Smooth muscle cell (in vitro differentiated cells): ENCODE measurements at regions not wholly inside any gene's neighbourhood (a gene's known extent, or its start where the extent isn't known, plus 50 kb on each side); places are given as distances from the start of the nearest gene placed in this dataset.

Experiments
- DNase-seq: peaks from one replicate; lab custom pipeline; 2025; ENCODE audit not compliant: unreplicated experiment; lab: John Stamatoyannopoulos, UW
- H2AFZ ChIP-seq: fragments of 200-600 bp; sonication (generic); 2 replicates; pipeline ENCODE4 v1.6.0; 2016; ENCODE audit warnings: antibody characterized with exemption, low read depth, mild to moderate bottlenecking
- H3F3A ChIP-seq: fragments of 200-600 bp; sonication (generic); 2 replicates; pipeline ENCODE4 v1.6.0; 2017; ENCODE audit warnings: antibody characterized with exemption, low read depth
- H3K27ac ChIP-seq: fragments of 200-600 bp; sonication (generic); 2 replicates; pipeline ENCODE4 v1.5.1; 2016; ENCODE audit warnings: low read depth, mild to moderate bottlenecking
- H3K27me3 ChIP-seq: fragments of 200-600 bp; sonication (generic); 2 replicates; pipeline ENCODE4 v1.6.1; 2016; ENCODE audit warnings: low read depth, mild to moderate bottlenecking
- H3K36me3 ChIP-seq: fragments of 200-600 bp; sonication (generic); 2 replicates; pipeline ENCODE4 v1.5.1; 2016; ENCODE audit warnings: low read depth
- H3K4me1 ChIP-seq: fragments of 200-600 bp; sonication (generic); 2 replicates; pipeline ENCODE4 v1.5.1; 2016; ENCODE audit warnings: low read depth
- H3K4me2 ChIP-seq: fragments of 200-600 bp; sonication (generic); 2 replicates; pipeline ENCODE4 v1.6.0; 2016; ENCODE audit warnings: mild to moderate bottlenecking
- H3K4me3 ChIP-seq: fragments of 200-600 bp; sonication (generic); 2 replicates; pipeline ENCODE4 v1.5.1; 2016; ENCODE audit warnings: mild to moderate bottlenecking
- H3K79me2 ChIP-seq: fragments of 200-600 bp; sonication (generic); 2 replicates; pipeline ENCODE4 v1.6.0; 2016; ENCODE audit warnings: low read depth, mild to moderate bottlenecking
- H3K9ac ChIP-seq: fragments of 200-600 bp; sonication (generic); 2 replicates; pipeline ENCODE4 v1.6.0; 2016; ENCODE audit warnings: low read depth
- H3K9me3 ChIP-seq: fragments of 200-600 bp; sonication (generic); replicated peaks from 2 replicates; pipeline ENCODE4 v1.5.1; 2016; ENCODE audit warnings: low read depth
- H4K20me1 ChIP-seq: fragments of 200-600 bp; sonication (generic); 2 replicates; pipeline ENCODE4 v1.6.0; 2016; ENCODE audit warnings: low read depth
- WGBS: methylation state at CpG from one replicate; pipeline ENCODE4 v1.1.7; 2016; ENCODE audit warnings: low lambda C conversion rate; 5-methylcytosine and 5-hydroxymethylcytosine counted together
- TF ChIP-seq, protein P1 (sequence below): fragments of 200-600 bp; sonication (generic); IDR thresholded peaks from 2 replicates; pipeline ENCODE4 v1.5.1; 2017; ENCODE audit warnings: borderline replicate concordance, mild to moderate bottlenecking, antibody characterized with exemption; ENCODE audit not compliant: insufficient read depth, poor library complexity, severe bottlenecking

DNA sequence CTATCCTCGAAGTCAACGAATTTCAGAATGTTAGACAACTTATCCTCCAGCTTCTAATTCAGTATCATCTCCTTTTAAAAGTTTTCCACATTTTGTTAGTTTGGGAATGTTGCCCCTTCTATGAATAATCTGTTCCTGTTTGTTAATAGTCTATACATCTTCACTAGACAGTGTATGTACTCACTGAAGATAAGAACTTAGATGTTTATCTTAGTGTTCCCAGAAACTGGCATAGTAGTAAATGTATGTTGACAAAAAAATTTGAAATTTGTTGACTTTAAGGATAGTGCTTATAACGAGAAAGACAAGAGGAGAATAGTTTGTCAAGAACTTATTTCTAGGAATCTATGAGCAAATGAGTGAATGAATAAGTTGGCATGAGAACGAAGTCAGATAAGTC lies 162.0 kb upstream of the GULP1 start:
- DNase-seq, result no peak
- 84% methylated on average over 4 of the region's 4 CpGs for WGBS
- Histone ChIP-seq H4K20me1 (no peaks in the 10 kb centered on the region), H3K4me3 (no peak overlapping the region), H3F3A (no peaks in the 10 kb centered on the region), H3K9me3 (no peaks in the 10 kb centered on the region), H3K36me3 (no peaks in the 10 kb centered on the region), H3K4me2 (no peak overlapping the region), H3K27ac (no peak overlapping the region), H2AFZ (no peak overlapping the region), H3K79me2 (no peaks in the 10 kb centered on the region), H3K9ac (no peak overlapping the region), H3K4me1 (no peaks in the 10 kb centered on the region), H3K27me3 (no peaks in the 10 kb centered on the region)
- TF ChIP-seq, protein P1, sequence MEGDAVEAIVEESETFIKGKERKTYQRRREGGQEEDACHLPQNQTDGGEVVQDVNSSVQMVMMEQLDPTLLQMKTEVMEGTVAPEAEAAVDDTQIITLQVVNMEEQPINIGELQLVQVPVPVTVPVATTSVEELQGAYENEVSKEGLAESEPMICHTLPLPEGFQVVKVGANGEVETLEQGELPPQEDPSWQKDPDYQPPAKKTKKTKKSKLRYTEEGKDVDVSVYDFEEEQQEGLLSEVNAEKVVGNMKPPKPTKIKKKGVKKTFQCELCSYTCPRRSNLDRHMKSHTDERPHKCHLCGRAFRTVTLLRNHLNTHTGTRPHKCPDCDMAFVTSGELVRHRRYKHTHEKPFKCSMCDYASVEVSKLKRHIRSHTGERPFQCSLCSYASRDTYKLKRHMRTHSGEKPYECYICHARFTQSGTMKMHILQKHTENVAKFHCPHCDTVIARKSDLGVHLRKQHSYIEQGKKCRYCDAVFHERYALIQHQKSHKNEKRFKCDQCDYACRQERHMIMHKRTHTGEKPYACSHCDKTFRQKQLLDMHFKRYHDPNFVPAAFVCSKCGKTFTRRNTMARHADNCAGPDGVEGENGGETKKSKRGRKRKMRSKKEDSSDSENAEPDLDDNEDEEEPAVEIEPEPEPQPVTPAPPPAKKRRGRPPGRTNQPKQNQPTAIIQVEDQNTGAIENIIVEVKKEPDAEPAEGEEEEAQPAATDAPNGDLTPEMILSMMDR, result no peak

GRCh38 chr2:188130317-188130716 lies 161.4 kb upstream of the GULP1 start:
- Histone ChIP-seq H4K20me1 (no peaks in the 10 kb centered on the region), H3K4me3 (no peak overlapping the region), H2AFZ (peak overlapping the region; percentile 3), H3F3A (no peaks in the 10 kb centered on the region), H3K4me1 (no peaks in the 10 kb centered on the region), H3K4me2 (no peak overlapping the region), H3K79me2 (no peaks in the 10 kb centered on the region), H3K9me3 (no peaks in the 10 kb centered on the region), H3K36me3 (no peaks in the 10 kb centered on the region), H3K9ac (no peak overlapping the region), H3K27ac (no peak overlapping the region), H3K27me3 (no peaks in the 10 kb centered on the region)
- no peak for DNase-seq
- TF ChIP-seq, protein P1, result no peak

DNA sequence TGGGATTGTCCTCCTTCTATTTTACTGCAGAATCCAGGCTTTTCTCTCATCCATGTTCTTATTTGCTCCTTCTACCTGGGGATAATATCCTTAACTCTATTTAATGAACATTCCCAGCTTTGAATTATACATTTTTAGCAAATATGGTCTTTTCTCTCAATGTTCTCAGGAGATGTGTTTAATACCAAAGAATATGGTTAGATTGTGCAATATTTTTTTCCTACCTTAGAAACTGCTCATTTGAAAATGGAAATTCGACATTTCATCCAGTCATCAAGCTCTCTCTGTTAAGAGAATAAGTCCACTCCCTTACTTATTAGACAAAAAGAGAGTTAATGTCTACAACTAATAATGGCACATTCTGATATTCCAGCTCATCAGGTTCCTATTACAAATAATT lies 160.4 kb upstream of the GULP1 start:
- TF ChIP-seq, protein P1, result no peak
- no peaks in the 10 kb centered on the region for H3K36me3 ChIP-seq

DNA sequence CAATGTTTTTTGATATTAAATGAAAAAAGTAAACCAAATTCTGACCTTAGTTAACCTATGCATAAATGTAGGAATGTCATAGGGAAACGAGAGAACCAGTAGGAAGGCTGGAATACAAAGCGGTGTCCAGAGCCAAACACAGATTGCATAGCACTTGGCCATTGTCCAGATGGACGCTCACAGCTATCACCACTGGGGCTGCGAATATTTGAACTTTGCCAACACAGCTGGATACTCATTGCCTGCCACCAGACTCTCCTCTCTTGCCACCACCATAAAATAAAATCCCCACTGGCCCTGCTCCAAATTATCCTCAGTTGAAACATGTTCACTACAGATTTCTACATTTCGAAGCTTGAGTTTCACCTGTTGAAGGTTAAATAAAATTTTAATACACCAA lies 159.3 kb upstream of the GULP1 start:
- no peak for DNase-seq
- WGBS, result 92% methylated on average over 5 of the region's 5 CpGs
- H3F3A ChIP-seq, result no peaks in the 10 kb centered on the region

More for the DNA sequence above, 160.4 kb upstream of the GULP1 start:
- Histone ChIP-seq H3K4me1 (no peaks in the 10 kb centered on the region), H3K9me3 (no peaks in the 10 kb centered on the region), H2AFZ (no peak overlapping the region), H3K27ac (no peak overlapping the region), H3K27me3 (no peaks in the 10 kb centered on the region), H3K4me2 (no peak overlapping the region), H3K79me2 (no peaks in the 10 kb centered on the region), H3F3A (no peaks in the 10 kb centered on the region), H4K20me1 (no peaks in the 10 kb centered on the region), H3K9ac (no peak overlapping the region), H3K4me3 (no peak overlapping the region)
- no peak for DNase-seq
- WGBS, result 95% methylated on average over 1 of the region's 1 CpG

More for the DNA sequence above, 159.3 kb upstream of the GULP1 start:
- no peaks in the 10 kb centered on the region for H4K20me1 ChIP-seq
- H3K9me3 ChIP-seq, result no peaks in the 10 kb centered on the region
- H2AFZ ChIP-seq, result no peak overlapping the region
- no peak overlapping the region for H3K4me2 ChIP-seq
- H3K36me3 ChIP-seq, result no peaks in the 10 kb centered on the region
- no peaks in the 10 kb centered on the region for H3K79me2 ChIP-seq
- no peak overlapping the region for H3K9ac ChIP-seq
- TF ChIP-seq, protein P1, result no peak
- H3K4me3 ChIP-seq, result no peak overlapping the region
- H3K27ac ChIP-seq, result no peak overlapping the region
- H3K27me3 ChIP-seq, result no peaks in the 10 kb centered on the region
- H3K4me1 ChIP-seq, result no peaks in the 10 kb centered on the region
